HCT116 (cell line): ENCODE measurements at regions not wholly inside any gene's neighbourhood (a gene's known extent, or its start where the extent isn't known, plus 50 kb on each side); places are given as distances from the start of the nearest gene placed in this dataset.

Experiments used
- ATAC-seq: fragments of 200-7000 bp; cut with Tn5 transposase; 2 replicates; pipeline ENCODE4 v1.9.1; 2020; ENCODE audit warnings: mild to moderate bottlenecking, moderate library complexity
- BruUV-seq: library from RNA; stranded (reverse); fragments of 400-500 nt; replicated peaks from 2 replicates; lab custom pipeline; 2021; lab: Mats Ljungman, UMichigan
- CTCF ChIA-PET: fragments of 300-600 bp; sonication (Branson Sonifier 250); formaldehyde crosslinking; loops from one replicate; lab custom pipeline; 2021; ENCODE audit warnings: antibody characterized with exemption; lab: Charles Lee
- POLR2A ChIA-PET: fragments of 300-600, 350-600 bp; sonication (Branson Sonifier 250); formaldehyde crosslinking; loops from one replicate; lab custom pipeline; 2021; ENCODE audit warnings: antibody characterized with exemption; lab: Charles Lee
- RAD21 ChIA-PET, 2 experiments: fragments of 300-600 bp; sonication (Branson Sonifier 250); formaldehyde crosslinking; loops; one replicate each; lab custom pipeline; 2023; ENCODE audit warnings: low total read pairs in 2 of 2; ENCODE audit not compliant: uncharacterized antibody in 2 of 2, unreplicated experiment in 2 of 2, low non-redundant PET in 1 of 2; lab: Charles Lee
- DNase-seq: peaks from one replicate; pipeline ENCODE4 v3.0.0-alpha.2; 2010; ENCODE audit warnings: low read depth, low spot score
- H2AFZ ChIP-seq: fragments of 200-600 bp; shearing (Covaris generic), sonication (generic); 2 replicates; pipeline ENCODE4 v1.6.1; 2017; ENCODE audit warnings: low read depth, mixed run types, mixed read lengths, antibody characterized with exemption, low read length; ENCODE audit not compliant: poor library complexity, severe bottlenecking
- H3K27ac ChIP-seq: 2 replicates; pipeline ENCODE4 v1.5.1; 2012; ENCODE audit warnings: low read depth, low read length
- H3K27me3 ChIP-seq: fragments of 200-600 bp; sonication (generic); 2 replicates; pipeline ENCODE4 v1.6.1; 2016; ENCODE audit warnings: mixed run types, low read length, mixed read lengths; ENCODE audit not compliant: insufficient read depth
- H3K36me3 ChIP-seq, 2 experiments: fragments of 200-500 bp in 1 of 2; fragments of 200-600 bp in 1 of 2; sonication (Bioruptor generic) in 1 of 2; sonication (generic) in 1 of 2; 2 replicates each; pipeline versions ENCODE4 v1.5.1 to v1.6.1; 2014 to 2016; ENCODE audit warnings: low read length in 2 of 2, inconsistent platforms in 1 of 2, mixed read lengths in 1 of 2, mixed run types in 1 of 2; ENCODE audit not compliant: insufficient read depth in 2 of 2, control insufficient read depth in 1 of 2
- H3K4me1 ChIP-seq, 2 experiments: fragments of 200-600 bp in 1 of 2; sonication (generic) in 1 of 2; 2 replicates each; pipeline versions ENCODE4 v1.5.1 to v1.6.1; 2012 to 2017; ENCODE audit warnings: low read length in 2 of 2, inconsistent platforms in 1 of 2, mild to moderate bottlenecking in 1 of 2, mixed read lengths in 1 of 2, mixed run types in 1 of 2, moderate library complexity in 1 of 2; ENCODE audit not compliant: insufficient read depth in 2 of 2, control insufficient read depth in 1 of 2
- H3K4me2 ChIP-seq: fragments of 200-600 bp; sonication (generic); 2 replicates; pipeline ENCODE4 v1.6.1; 2017; ENCODE audit warnings: mixed run types, low read length, mixed read lengths
- H3K4me3 ChIP-seq, 2 experiments: fragments of 200-600 bp in 1 of 2; sonication (generic) in 1 of 2; replicated peaks in 1 of 2; 2 replicates each; pipeline ENCODE4 v1.5.1; 2011 to 2016; ENCODE audit warnings: low read length in 2 of 2, control low read depth in 1 of 2, low read depth in 1 of 2, mild to moderate bottlenecking in 1 of 2, mixed read lengths in 1 of 2, mixed run types in 1 of 2
- H3K79me2 ChIP-seq: fragments of 200-600 bp; sonication (generic); 2 replicates; pipeline ENCODE4 v1.6.1; 2017; ENCODE audit warnings: mild to moderate bottlenecking, mixed run types, low read length, moderate library complexity, mixed read lengths; ENCODE audit not compliant: insufficient read depth
- H3K9ac ChIP-seq: fragments of 200-600 bp; sonication (generic); 2 replicates; pipeline ENCODE4 v1.6.1; 2016; ENCODE audit warnings: low read length, mixed read lengths
- H3K9me2 ChIP-seq: fragments of 200-600 bp; sonication (generic), shearing (Covaris generic); 2 replicates; pipeline ENCODE4 v1.6.1; 2017; ENCODE audit warnings: mixed run types, mild to moderate bottlenecking, moderate library complexity; ENCODE audit not compliant: insufficient read depth
- H3K9me3 ChIP-seq, 2 experiments: fragments of 200-500 bp in 1 of 2; fragments of 200-600 bp in 1 of 2; sonication (Bioruptor generic) in 1 of 2; sonication (generic) in 1 of 2; 2 replicates each; pipeline ENCODE4 v1.6.1; 2014 to 2017; ENCODE audit warnings: low read length in 2 of 2, mixed read lengths in 2 of 2, inconsistent platforms in 1 of 2, low read depth in 1 of 2, mild to moderate bottlenecking in 1 of 2, mixed run types in 1 of 2, moderate library complexity in 1 of 2; ENCODE audit not compliant: control insufficient read depth in 1 of 2, insufficient read depth in 1 of 2
- H4K20me1 ChIP-seq: fragments of 200-600 bp; sonication (generic), shearing (Covaris generic); 2 replicates; pipeline ENCODE4 v1.6.1; 2017; ENCODE audit warnings: mixed run types, mild to moderate bottlenecking, moderate library complexity; ENCODE audit not compliant: insufficient read depth
- ATF3 ChIP-seq: IDR thresholded peaks from 2 replicates; pipeline ENCODE4 v1.6.1; 2012
- CEBPB ChIP-seq: IDR thresholded peaks from 2 replicates; pipeline ENCODE4 v1.6.1; 2012; ENCODE audit warnings: low read depth
- EGR1 ChIP-seq: IDR thresholded peaks from 2 replicates; pipeline ENCODE4 v1.6.1; 2012; ENCODE audit warnings: low read depth
- ELF1 ChIP-seq: IDR thresholded peaks from 2 replicates; pipeline ENCODE4 v1.6.1; 2012; ENCODE audit warnings: low read depth, borderline replicate concordance
- EZH2 ChIP-seq: fragments of 200-600 bp; sonication (generic); IDR thresholded peaks from 2 replicates; pipeline ENCODE4 v1.6.1; 2017; ENCODE audit warnings: antibody characterized with exemption, mixed run types
- EZH2phosphoT487 ChIP-seq: fragments of 200-600 bp; IDR thresholded peaks from 2 replicates; pipeline ENCODE4 v1.6.1; 2018; ENCODE audit warnings: antibody characterized with exemption, borderline replicate concordance
- FOSL1 ChIP-seq: IDR thresholded peaks from 2 replicates; pipeline ENCODE4 v1.6.1; 2012; ENCODE audit warnings: low read depth
- JUND ChIP-seq: IDR thresholded peaks from 2 replicates; pipeline ENCODE4 v1.6.1; 2012
- MAX ChIP-seq: IDR thresholded peaks from 2 replicates; pipeline ENCODE4 v1.6.1; 2012
- POLR2A ChIP-seq: IDR thresholded peaks from 2 replicates; pipeline ENCODE4 v1.7.0; 2011; ENCODE audit warnings: borderline replicate concordance; ENCODE audit not compliant: insufficient read depth, insufficient read length; ENCODE audit errors: extremely low read depth
- POLR2AphosphoS5 ChIP-seq: IDR thresholded peaks from 2 replicates; pipeline ENCODE4 v1.6.1; 2011; ENCODE audit warnings: mild to moderate bottlenecking, low read depth, low read length, moderate library complexity
- RAD21 ChIP-seq: IDR thresholded peaks from 2 replicates; pipeline ENCODE4 v1.6.1; 2012; ENCODE audit warnings: low read depth, mild to moderate bottlenecking
- REST ChIP-seq: IDR thresholded peaks from 2 replicates; pipeline ENCODE4 v1.6.1; 2012; ENCODE audit warnings: low read depth
- SIN3A ChIP-seq: IDR thresholded peaks from 2 replicates; pipeline ENCODE4 v1.6.1; 2012; ENCODE audit warnings: low read depth
- SRF ChIP-seq: IDR thresholded peaks from 2 replicates; pipeline ENCODE4 v1.6.1; 2012; ENCODE audit warnings: low read depth
- TCF7L2 ChIP-seq: IDR thresholded peaks from 2 replicates; pipeline ENCODE4 v1.7.0; 2011; ENCODE audit warnings: borderline replicate concordance, inconsistent platforms; ENCODE audit not compliant: insufficient read depth, insufficient read length; ENCODE audit errors: extremely low read depth
- YY1 ChIP-seq: IDR thresholded peaks from 2 replicates; pipeline ENCODE4 v1.6.1; 2011; ENCODE audit warnings: low read length, low read depth, moderate library complexity, mild to moderate bottlenecking; ENCODE audit not compliant: insufficient replicate concordance; ENCODE audit errors: extremely low read depth
- ZBTB33 ChIP-seq: IDR thresholded peaks from 2 replicates; pipeline ENCODE4 v1.6.1; 2011; ENCODE audit warnings: mild to moderate bottlenecking, low read length, moderate library complexity; ENCODE audit not compliant: insufficient replicate concordance; ENCODE audit errors: extremely low read depth
- ZFX ChIP-seq: fragments of 450-650 bp; IDR thresholded peaks from 2 replicates; pipeline ENCODE4 v1.6.1; 2017
- ZNF274 ChIP-seq: fragments of 200-500 bp; sonication (Bioruptor generic); IDR thresholded peaks from 2 replicates; pipeline ENCODE4 v1.6.1; 2014; ENCODE audit warnings: mild to moderate bottlenecking, low read depth, low read length, inconsistent platforms
- intact Hi-C: fragments of 100-400 bp; cut with micrococcal nuclease; formaldehyde crosslinking; loops from 2 replicates; pipeline ENCODE4 v1.10.0; 2022

- H3K4me2 ChIP-seq: no peak overlapping the region
- H3K27me3 ChIP-seq: peaks cover 4% of the 10 kb centered on the region; the same call in 1 of the 2 replicates
- H3K9me3 ChIP-seq: no peaks in the 10 kb centered on the region
- POLR2A ChIA-PET: no interaction called here
- intact Hi-C loops: no loop called here
- CTCF ChIA-PET: no interaction called here
- no peak overlapping the region for H2AFZ ChIP-seq
- ATAC-seq (no peak), DNase-seq (no peak)
- RAD21 ChIA-PET: no interaction called here
- H3K9me2 ChIP-seq: no peaks in the 10 kb centered on the region
- H3K27ac ChIP-seq: no peak overlapping the region
- no peaks in the 10 kb centered on the region for H3K36me3 ChIP-seq
- no peaks in the 10 kb centered on the region for H3K4me1 ChIP-seq
- TF ChIP-seq POLR2AphosphoS5 (no peak), EGR1 (no peak), REST (no peak), ZNF274 (no peak), POLR2A (no peak), ATF3 (no peak), SIN3A (no peak), ELF1 (no peak), SRF (no peak), ZFX (no peak), JUND (no peak), EZH2phosphoT487 (no peak), RAD21 (no peak), FOSL1 (no peak), YY1 (no peak), ZBTB33 (no peak), EZH2 (no peak), MAX (no peak), CEBPB (no peak), TCF7L2 (no peak)
- no peak overlapping the region for H3K9ac ChIP-seq
- BruUV-seq: no TSS peak
- no peaks in the 10 kb centered on the region for H4K20me1 ChIP-seq
- no peak overlapping the region for H3K4me3 ChIP-seq
- H3K79me2 ChIP-seq: no peaks in the 10 kb centered on the region
Observed at GRCh38 chr2:128626760-128627511, 308.3 kb upstream of the HS6ST1 start.
